HepG2 (cell line): ENCODE measurements at regions not wholly inside any gene's neighbourhood (a gene's known extent, or its start where the extent isn't known, plus 50 kb on each side); places are given as distances from the start of the nearest gene placed in this dataset.

ENCODE experiments used
- ATAC-seq: fragments of 200-7000 bp; cut with Tn5 transposase; 3 replicates; pipeline ENCODE4 v1.9.1; 2020; ENCODE audit warnings: mild to moderate bottlenecking, moderate library complexity
- BruUV-seq: library from RNA; stranded (reverse); fragments of 400-500 nt; replicated peaks from 2 replicates; lab custom pipeline; 2021; lab: Mats Ljungman, UMichigan
- CTCF ChIA-PET: fragments of 300-600 bp; formaldehyde crosslinking; extraction: SDS; loops from one replicate; lab custom pipeline; 2021; ENCODE audit warnings: low total read pairs, inconsistent platforms, low intra/inter-chr PET ratio; lab: Yijun Ruan, JAX
- POLR2A ChIA-PET: fragments of 350-600 bp; sonication (Branson Sonifier 250); formaldehyde crosslinking; loops from one replicate; lab custom pipeline; 2020; ENCODE audit warnings: antibody characterized with exemption, inconsistent platforms; lab: Yijun Ruan, JAX
- DNase-seq: peaks from one replicate; pipeline ENCODE4 v3.0.0-alpha.2; 2015; ENCODE audit warnings: low spot score
- FAIRE-seq: peaks from 3 replicates; lab custom pipeline; 2011; peaks lifted over from hg19 to GRCh38; lab: Jason Lieb, UNC
- H2AFZ ChIP-seq: one replicate; pipeline ENCODE4 v1.6.1; 2011; ENCODE audit warnings: low read length, inconsistent platforms
- H3K27ac ChIP-seq: fragments of 300-600 bp; 3 replicates; pipeline ENCODE4 v1.8.0; 2011; ENCODE audit warnings: mixed run types, mild to moderate bottlenecking, mixed read lengths, low read length, inconsistent platforms; ENCODE audit not compliant: insufficient read depth; ENCODE audit errors: extremely low read length
- H3K27me3 ChIP-seq, 2 experiments: fragments of 200-600 bp in 1 of 2; 2 replicates in 1 of 2; 3 replicates in 1 of 2; pipeline versions ENCODE4 v1.6.0 to v1.8.0; 2011; ENCODE audit warnings: low read length in 2 of 2, mild to moderate bottlenecking in 2 of 2, moderate library complexity in 2 of 2, inconsistent platforms in 1 of 2; ENCODE audit not compliant: insufficient read depth in 2 of 2, control insufficient read depth in 1 of 2
- H3K36me3 ChIP-seq, 2 experiments: fragments of 200-600 bp in 1 of 2; replicated peaks in 1 of 2; 2 replicates in 1 of 2; 3 replicates in 1 of 2; pipeline versions ENCODE4 v1.5.1 to v1.8.0; 2011; ENCODE audit warnings: low read length in 2 of 2, inconsistent platforms in 1 of 2; ENCODE audit not compliant: insufficient read depth in 2 of 2, control insufficient read depth in 1 of 2
- H3K4me1 ChIP-seq: 2 replicates; pipeline ENCODE4 v1.5.1; 2012; ENCODE audit warnings: low read length, inconsistent platforms; ENCODE audit not compliant: insufficient read depth
- H3K4me2 ChIP-seq: 2 replicates; pipeline ENCODE4 v1.6.0; 2011; ENCODE audit warnings: low read depth, low read length, inconsistent platforms
- H3K4me3 ChIP-seq, 3 experiments: fragments of 200-600 bp in 1 of 3; sonication (generic), shearing (Covaris generic) in 1 of 3; replicated peaks in 1 of 3; 2 replicates each; pipeline ENCODE4 v1.5.1; 2011 to 2016; ENCODE audit warnings: low read length in 3 of 3, inconsistent platforms in 2 of 3, low read depth in 2 of 3, mild to moderate bottlenecking in 2 of 3, control low read depth in 1 of 3, mixed read lengths in 1 of 3; ENCODE audit not compliant: insufficient read depth in 1 of 3
- H3K79me2 ChIP-seq: one replicate; pipeline ENCODE4 v1.6.1; 2011; ENCODE audit warnings: low read length, inconsistent platforms; ENCODE audit not compliant: insufficient read depth
- H3K9ac ChIP-seq: 2 replicates; pipeline ENCODE4 v1.6.0; 2011; ENCODE audit warnings: mild to moderate bottlenecking, low read depth, low read length, inconsistent platforms; ENCODE audit not compliant: insufficient read depth
- H3K9me3 ChIP-seq: 2 replicates; pipeline ENCODE4 v1.5.1; 2012; ENCODE audit warnings: mild to moderate bottlenecking, low read length
- H4K20me1 ChIP-seq: 2 replicates; pipeline ENCODE4 v1.6.0; 2011; ENCODE audit warnings: inconsistent platforms, mild to moderate bottlenecking, low read length, moderate library complexity; ENCODE audit not compliant: insufficient read depth
- FOXK2 ChIP-seq: fragments of 450-650 bp; IDR thresholded peaks from 2 replicates; pipeline ENCODE4 v1.6.1; 2016
- KAT7 ChIP-seq: IDR thresholded peaks from 2 replicates; pipeline ENCODE4 v1.6.1; 2018; ENCODE audit warnings: borderline replicate concordance, missing compliant biosample characterization
- PCBP1 ChIP-seq: fragments of 200-400 bp; formaldehyde crosslinking; IDR thresholded peaks from 2 replicates; pipeline ENCODE4 v1.6.1; 2017; ENCODE audit warnings: mild to moderate bottlenecking, low read depth, low read length, borderline replicate concordance
- RERE ChIP-seq: IDR thresholded peaks from 2 replicates; pipeline ENCODE4 v1.6.1; 2016; ENCODE audit warnings: low read depth, missing genetic modification reagents, missing compliant biosample characterization
- SKIL ChIP-seq: sonication (generic); formaldehyde crosslinking; IDR thresholded peaks from 2 replicates; pipeline ENCODE4 v1.8.0; 2022; ENCODE audit warnings: missing genetic modification reagents, mild to moderate bottlenecking, moderate library complexity, borderline replicate concordance
- TFDP1 ChIP-seq: IDR thresholded peaks from 2 replicates; pipeline ENCODE4 v1.6.1; 2016; ENCODE audit warnings: missing compliant biosample characterization, missing genetic modification reagents, borderline replicate concordance
- ZNF329 ChIP-seq: sonication (generic); formaldehyde crosslinking; IDR thresholded peaks from 2 replicates; pipeline ENCODE4 v1.9.0; 2021; ENCODE audit warnings: low read depth, mild to moderate bottlenecking, missing genetic modification reagents
- WGBS: methylation state at CpG from one replicate; pipeline ENCODE4 v1.1.6; 2017; ENCODE audit warnings: low lambda C conversion rate; 5-methylcytosine and 5-hydroxymethylcytosine counted together
- in situ Hi-C: cut with HindIII; loops from 2 replicates; pipeline ENCODE4 v1.10.0; 2017; ENCODE audit warnings: low pct_unique_long_range_greater_than_20kb; ENCODE audit not compliant: extremely low pct_ligation_motif_present
- intact Hi-C: fragments of 100-400 bp; cut with micrococcal nuclease; formaldehyde crosslinking; loops from one replicate; pipeline ENCODE4 v1.10.0; 2022; ENCODE audit not compliant: unreplicated experiment

- Histone ChIP-seq H3K9ac (no peak overlapping the region), H2AFZ (no peak overlapping the region), H4K20me1 (no peaks in the 10 kb centered on the region), H3K4me1 (no peaks in the 10 kb centered on the region), H3K4me3 (no peak overlapping the region), H3K9me3 (peaks cover 97% of the 10 kb centered on the region), H3K79me2 (no peaks in the 10 kb centered on the region), H3K27me3 (no peaks in the 10 kb centered on the region), H3K36me3 (no peaks in the 10 kb centered on the region), H3K4me2 (no peak overlapping the region), H3K27ac (no peak overlapping the region)
- WGBS: 24% methylated on average over 22 of the region's 27 CpGs
- intact Hi-C loops: no loop called here
- no TSS peak for BruUV-seq
- ChIA-PET POLR2A (no interaction called here), CTCF (no interaction called here)
- ATAC-seq (no peak), FAIRE-seq (no peak), DNase-seq (no peak)
- in situ Hi-C loops: no loop called here
- TF ChIP-seq SKIL (CRISPR knock-in tag) (no peak), RERE (CRISPR knock-in tag) (no peak), TFDP1 (CRISPR knock-in tag) (no peak), ZNF329 (CRISPR knock-in tag) (no peak), FOXK2 (no peak), PCBP1 (no peak), KAT7 (CRISPR knock-in tag) (no peak)
Measured at GRCh38 chr16:35735403-35736251, 2276.2 kb downstream of the TP53TG3F start.
